GM12874 (cell line): ENCODE measurements at regions not wholly inside any gene's neighbourhood (a gene's known extent, or its start where the extent isn't known, plus 50 kb on each side); places are given as distances from the start of the nearest gene placed in this dataset.

Experiments
- CTCF ChIP-seq: IDR thresholded peaks from 2 replicates; pipeline ENCODE4 v1.5.1; 2011; ENCODE audit warnings: low read depth, mild to moderate bottlenecking, control low read depth, low read length, moderate library complexity; ENCODE audit not compliant: insufficient read depth

- TF ChIP-seq CTCF, result no peak
These were observed 61.3 kb upstream of the EN2 start for GRCh38 chr7:155396661-155397060.

- TF ChIP-seq CTCF, result peak; percentile 54
These were observed 59.0 kb upstream of the EN2 start for GRCh38 chr7:155398944-155399343.

- TF ChIP-seq CTCF, result no peak
These were observed 58.4 kb upstream of the EN2 start for GRCh38 chr7:155399577-155399976.

GRCh38 chr7:155401231-155401630, 56.7 kb upstream of the EN2 start:
- no peak for TF ChIP-seq CTCF

- no peak for TF ChIP-seq CTCF
These were observed 56.0 kb upstream of the EN2 start for GRCh38 chr7:155401884-155402283.

GRCh38 chr7:155402941-155403340, 55.0 kb upstream of the EN2 start:
- TF ChIP-seq CTCF, result no peak

- TF ChIP-seq CTCF, result no peak
These were observed 53.0 kb upstream of the EN2 start for GRCh38 chr7:155404976-155405375.
